Stimulated activated effector memory CD8-positive, alpha-beta T cell treated with anti-CD3 and anti-CD28 coated beads, Interleukin-12 subunit alpha, Interleukin-12 subunit beta, amount 100 ng/mL, for 72 hours (primary cell): ENCODE measurements at regions not wholly inside any gene's neighbourhood (a gene's known extent, or its start where the extent isn't known, plus 50 kb on each side); places are given as distances from the start of the nearest gene placed in this dataset.
"Not testable (repeated sequence)": the region's sequence is repeated elsewhere in the genome, so short reads cannot be mapped to it uniquely, and the experiment has no call there.

Experiments used
- ATAC-seq: fragments of 150-1000 bp; cut with Tn5 transposase; 2 replicates; pipeline ENCODE4 v1.10.0; 2021
- DNase-seq, 2 donors: peaks; one replicate each; pipeline ENCODE4 v3.0.0; 2021 to 2022; ENCODE audit warnings: low spot score in 2 of 2
- H3K27ac Mint-ChIP-seq: one replicate; pipeline ENCODE4 v1.8.0; 2022; ENCODE audit warnings: mild to moderate bottlenecking, mixed read lengths
- H3K36me3 Mint-ChIP-seq: one replicate; pipeline ENCODE4 v1.8.0; 2022; ENCODE audit warnings: mild to moderate bottlenecking, mixed read lengths
- H3K4me1 Mint-ChIP-seq: one replicate; pipeline ENCODE4 v1.8.0; 2022; ENCODE audit warnings: mixed read lengths
- H3K4me3 Mint-ChIP-seq: one replicate; pipeline ENCODE4 v1.8.0; 2022; ENCODE audit warnings: mild to moderate bottlenecking, mixed read lengths
- H3K9me3 Mint-ChIP-seq: one replicate; pipeline ENCODE4 v1.8.0; 2022; ENCODE audit warnings: mixed read lengths

- Mint-ChIP-seq H3K9me3 (no peaks in the 10 kb centered on the region), H3K27ac (no peak overlapping the region), H3K36me3 (no peaks in the 10 kb centered on the region), H3K4me1 (no peaks in the 10 kb centered on the region), H3K4me3 (no peak overlapping the region)
- ATAC-seq (no peak), DNase-seq (no peak)
Observed at GRCh38 chr3:170814822-170815221, 55.2 kb downstream of the RPL22L1 start.

GRCh38 chr3:170813266-170813665 is 56.7 kb downstream of the RPL22L1 start:
- no peak for ATAC-seq
- DNase-seq: no peak
- H3K27ac Mint-ChIP-seq: no peak overlapping the region
- no peaks in the 10 kb centered on the region for H3K9me3 Mint-ChIP-seq
- no peaks in the 10 kb centered on the region for H3K36me3 Mint-ChIP-seq
- no peak overlapping the region for H3K4me3 Mint-ChIP-seq
- H3K4me1 Mint-ChIP-seq: no peaks in the 10 kb centered on the region

- no peaks in the 10 kb centered on the region for H3K4me1 Mint-ChIP-seq
- H3K36me3 Mint-ChIP-seq: no peaks in the 10 kb centered on the region
- peak; percentile 72 for ATAC-seq
- no peaks in the 10 kb centered on the region for H3K9me3 Mint-ChIP-seq
- DNase-seq: peak; percentile 55 to 76
- H3K4me3 Mint-ChIP-seq: no peak overlapping the region
- no peak overlapping the region for H3K27ac Mint-ChIP-seq
Observed at GRCh38 chr3:170811928-170812591, 57.9 kb downstream of the RPL22L1 start.

GRCh38 chr3:170811515-170811914 is 58.5 kb downstream of the RPL22L1 start:
- DNase-seq: no peak
- no peaks in the 10 kb centered on the region for H3K9me3 Mint-ChIP-seq
- no peak overlapping the region for H3K27ac Mint-ChIP-seq
- no peaks in the 10 kb centered on the region for H3K4me1 Mint-ChIP-seq
- no peak overlapping the region for H3K4me3 Mint-ChIP-seq
- ATAC-seq: no peak
- H3K36me3 Mint-ChIP-seq: no peaks in the 10 kb centered on the region

GRCh38 chr3:170809975-170810357 is 60.0 kb downstream of the RPL22L1 start:
- no peak for DNase-seq
- no peaks in the 10 kb centered on the region for H3K36me3 Mint-ChIP-seq
- no peaks in the 10 kb centered on the region for H3K9me3 Mint-ChIP-seq
- no peak for ATAC-seq
- H3K4me1 Mint-ChIP-seq: no peaks in the 10 kb centered on the region
- no peak overlapping the region for H3K27ac Mint-ChIP-seq
- H3K4me3 Mint-ChIP-seq: no peak overlapping the region

- DNase-seq (no peak), ATAC-seq (peak; percentile 59)
- H3K9me3 Mint-ChIP-seq: no peaks in the 10 kb centered on the region
- H3K27ac Mint-ChIP-seq: no peak overlapping the region
- H3K36me3 Mint-ChIP-seq: no peaks in the 10 kb centered on the region
- H3K4me3 Mint-ChIP-seq: no peak overlapping the region
- H3K4me1 Mint-ChIP-seq: no peaks in the 10 kb centered on the region
Observed at GRCh38 chr3:170809007-170809974, 60.7 kb downstream of the RPL22L1 start.

- ATAC-seq (no peak), DNase-seq (no peak)
- no peak overlapping the region for H3K27ac Mint-ChIP-seq
- no peaks in the 10 kb centered on the region for H3K36me3 Mint-ChIP-seq
- no peaks in the 10 kb centered on the region for H3K4me1 Mint-ChIP-seq
- H3K9me3 Mint-ChIP-seq: no peaks in the 10 kb centered on the region
- no peak overlapping the region for H3K4me3 Mint-ChIP-seq
Observed at GRCh38 chr3:170808041-170808440, 62.0 kb downstream of the RPL22L1 start.

- Mint-ChIP-seq H3K4me1 (no peaks in the 10 kb centered on the region), H3K27ac (no peak overlapping the region), H3K9me3 (no peaks in the 10 kb centered on the region), H3K36me3 (no peaks in the 10 kb centered on the region), H3K4me3 (no peak overlapping the region)
- no peak for ATAC-seq
- DNase-seq: no peak
Observed at GRCh38 chr3:170806676-170807075, 63.3 kb downstream of the RPL22L1 start.

- Mint-ChIP-seq H3K36me3 (no peaks in the 10 kb centered on the region), H3K27ac (no peak overlapping the region), H3K4me1 (no peaks in the 10 kb centered on the region), H3K4me3 (no peak overlapping the region), H3K9me3 (no peaks in the 10 kb centered on the region)
- ATAC-seq (no peak), DNase-seq (no peak)
Observed at GRCh38 chr3:170806141-170806540, 63.9 kb downstream of the RPL22L1 start.

GRCh38 chr3:170805296-170805695 is 64.7 kb downstream of the RPL22L1 start:
- DNase-seq, H3K9me3 Mint-ChIP-seq, H3K27ac Mint-ChIP-seq, H3K4me3 Mint-ChIP-seq, ATAC-seq, H3K36me3 Mint-ChIP-seq, H3K4me1 Mint-ChIP-seq: not testable (repeated sequence)

- not testable (repeated sequence) for H3K36me3 Mint-ChIP-seq, H3K4me3 Mint-ChIP-seq, DNase-seq, H3K27ac Mint-ChIP-seq, H3K9me3 Mint-ChIP-seq, ATAC-seq, H3K4me1 Mint-ChIP-seq
Observed at GRCh38 chr3:170804634-170805033, 65.4 kb downstream of the RPL22L1 start.

GRCh38 chr3:170804078-170804477 is 65.9 kb downstream of the RPL22L1 start:
- DNase-seq: no peak
- Mint-ChIP-seq H3K9me3 (no peaks in the 10 kb centered on the region), H3K4me1 (no peaks in the 10 kb centered on the region), H3K4me3 (no peak overlapping the region), H3K36me3 (no peaks in the 10 kb centered on the region), H3K27ac (no peak overlapping the region)
- no peak for ATAC-seq

- Mint-ChIP-seq H3K36me3 (no peaks in the 10 kb centered on the region), H3K4me3 (no peak overlapping the region), H3K9me3 (no peaks in the 10 kb centered on the region), H3K27ac (no peak overlapping the region), H3K4me1 (no peaks in the 10 kb centered on the region)
- no peak for DNase-seq
- no peak for ATAC-seq
Observed at GRCh38 chr3:170802164-170803151, 67.5 kb downstream of the RPL22L1 start.

GRCh38 chr3:170801597-170801996 is 68.4 kb downstream of the RPL22L1 start:
- Mint-ChIP-seq H3K4me1 (no peaks in the 10 kb centered on the region), H3K36me3 (no peaks in the 10 kb centered on the region), H3K9me3 (no peaks in the 10 kb centered on the region), H3K27ac (no peak overlapping the region), H3K4me3 (no peak overlapping the region)
- ATAC-seq: no peak
- no peak for DNase-seq

GRCh38 chr3:170800275-170800674 is 69.7 kb downstream of the RPL22L1 start:
- not testable (repeated sequence) for DNase-seq, H3K4me1 Mint-ChIP-seq, H3K36me3 Mint-ChIP-seq, H3K27ac Mint-ChIP-seq, H3K4me3 Mint-ChIP-seq, ATAC-seq, H3K9me3 Mint-ChIP-seq
